Gastrocnemius medialis (tissue), 4 donors: ENCODE measurements at regions not wholly inside any gene's neighbourhood (a gene's known extent, or its start where the extent isn't known, plus 50 kb on each side); places are given as distances from the start of the nearest gene placed in this dataset.

Experiments
- CTCF ChIP-seq, 5 experiments: fragments of 450-650 bp in 3 of 5; fragments of 200-600 bp in 2 of 5; sonication (generic) in 2 of 5; IDR thresholded peaks in 4 of 5; conservative IDR thresholded peaks in 1 of 5; 1 replicate in 4 of 5; 2 replicates in 1 of 5; pipeline ENCODE4 v1.5.1; 2016 to 2019; ENCODE audit warnings: antibody characterized with exemption in 5 of 5, mild to moderate bottlenecking in 3 of 5, moderate library complexity in 3 of 5
- POLR2A ChIP-seq, 2 donors: fragments of 450-650 bp; IDR thresholded peaks; one replicate each; pipeline ENCODE4 v1.6.1; 2017; ENCODE audit warnings: antibody characterized with exemption in 2 of 2, mild to moderate bottlenecking in 2 of 2, moderate library complexity in 2 of 2

GRCh38 chr2:72034353-72035095 is 113.1 kb downstream of the CYP26B1 start:
- TF ChIP-seq CTCF (IDR thresholded peaks at IDR 0.05 in 4 of 5, conservative IDR thresholded peaks at IDR 0.05 in 1 of 5): no peak
- TF ChIP-seq POLR2A (IDR thresholded peaks at IDR 0.05): no peak
